Glutamatergic neuron (in vitro differentiated cells): ENCODE measurements at regions not wholly inside any gene's neighbourhood (a gene's known extent, or its start where the extent isn't known, plus 50 kb on each side); places are given as distances from the start of the nearest gene placed in this dataset.

Source experiments
- DNase-seq: peaks from one replicate; pipeline ENCODE4 v3.0.0; 2022
- H3K27ac Mint-ChIP-seq: one replicate; pipeline ENCODE4 v1.8.0; 2020; ENCODE audit warnings: mild to moderate bottlenecking, mixed read lengths, inconsistent platforms; ENCODE audit not compliant: unreplicated experiment
- H3K27me3 Mint-ChIP-seq: one replicate; pipeline ENCODE4 v1.8.0; 2020; ENCODE audit warnings: mild to moderate bottlenecking, moderate library complexity, mixed read lengths, inconsistent platforms; ENCODE audit not compliant: unreplicated experiment
- H3K36me3 Mint-ChIP-seq: one replicate; pipeline ENCODE4 v1.8.0; 2020; ENCODE audit warnings: mild to moderate bottlenecking, mixed read lengths, inconsistent platforms; ENCODE audit not compliant: unreplicated experiment
- H3K4me1 Mint-ChIP-seq: one replicate; pipeline ENCODE4 v1.8.0; 2020; ENCODE audit warnings: mild to moderate bottlenecking, low read depth, mixed read lengths, inconsistent platforms; ENCODE audit not compliant: unreplicated experiment
- H3K4me3 Mint-ChIP-seq: one replicate; pipeline ENCODE4 v1.8.0; 2020; ENCODE audit warnings: mild to moderate bottlenecking, mixed read lengths, inconsistent platforms; ENCODE audit not compliant: unreplicated experiment
- H3K9me3 Mint-ChIP-seq: one replicate; pipeline ENCODE4 v1.8.0; 2020; ENCODE audit warnings: mild to moderate bottlenecking, moderate library complexity, mixed read lengths, inconsistent platforms; ENCODE audit not compliant: unreplicated experiment
- TF ChIP-seq, protein P1 (sequence below): fragments of 200-600 bp; sonication (generic); IDR thresholded peaks from one replicate; pipeline ENCODE4 v1.5.0; 2021; ENCODE audit not compliant: partially characterized antibody, unreplicated experiment

DNA sequence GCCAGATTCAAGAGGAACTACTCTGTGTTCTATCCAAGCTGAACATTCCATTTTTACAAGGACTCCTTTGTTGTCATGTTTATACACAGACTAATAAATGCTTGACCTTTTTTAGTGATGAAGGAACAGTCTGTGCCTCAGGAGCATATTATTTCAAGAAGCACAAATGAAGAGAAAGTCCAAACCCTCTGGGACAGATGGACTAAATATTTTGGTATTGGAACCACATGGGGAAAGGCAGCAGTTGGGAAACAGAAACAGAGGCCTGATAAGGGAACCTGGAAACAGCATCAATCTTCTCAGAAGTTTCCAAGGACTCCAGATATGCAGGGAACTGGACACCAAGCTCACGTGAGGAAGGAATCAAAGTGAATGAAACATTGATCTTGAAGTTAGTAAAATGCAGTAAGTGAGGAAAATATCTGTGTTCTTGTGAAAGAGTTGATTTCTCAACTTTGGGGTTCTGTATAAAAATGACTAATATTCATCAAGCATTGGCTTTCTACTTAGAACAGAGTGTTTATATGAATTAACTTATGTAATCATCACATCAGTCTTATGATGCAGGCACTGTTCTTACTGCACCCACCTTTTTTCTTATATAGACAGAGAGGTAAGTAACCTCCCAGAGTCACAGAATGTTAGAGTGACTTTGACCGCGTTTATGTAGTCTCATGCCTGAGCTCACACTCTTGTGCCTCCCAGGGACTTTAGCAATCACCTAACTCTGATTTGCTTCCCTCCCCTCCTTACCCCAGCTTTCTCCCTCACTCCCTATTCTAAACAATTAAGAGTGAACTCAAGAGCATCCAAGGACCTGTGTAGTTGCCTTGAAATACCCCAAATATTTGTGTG is 148.9 kb upstream of the JADE1 start:
- no peaks in the 10 kb centered on the region for H3K4me1 Mint-ChIP-seq
- H3K9me3 Mint-ChIP-seq = peaks cover under 1% of the 10 kb centered on the region
- H3K36me3 Mint-ChIP-seq = no peaks in the 10 kb centered on the region
- H3K4me3 Mint-ChIP-seq = no peak overlapping the region
- no peak for DNase-seq
- no peak overlapping the region for H3K27ac Mint-ChIP-seq
- TF ChIP-seq, protein P1, sequence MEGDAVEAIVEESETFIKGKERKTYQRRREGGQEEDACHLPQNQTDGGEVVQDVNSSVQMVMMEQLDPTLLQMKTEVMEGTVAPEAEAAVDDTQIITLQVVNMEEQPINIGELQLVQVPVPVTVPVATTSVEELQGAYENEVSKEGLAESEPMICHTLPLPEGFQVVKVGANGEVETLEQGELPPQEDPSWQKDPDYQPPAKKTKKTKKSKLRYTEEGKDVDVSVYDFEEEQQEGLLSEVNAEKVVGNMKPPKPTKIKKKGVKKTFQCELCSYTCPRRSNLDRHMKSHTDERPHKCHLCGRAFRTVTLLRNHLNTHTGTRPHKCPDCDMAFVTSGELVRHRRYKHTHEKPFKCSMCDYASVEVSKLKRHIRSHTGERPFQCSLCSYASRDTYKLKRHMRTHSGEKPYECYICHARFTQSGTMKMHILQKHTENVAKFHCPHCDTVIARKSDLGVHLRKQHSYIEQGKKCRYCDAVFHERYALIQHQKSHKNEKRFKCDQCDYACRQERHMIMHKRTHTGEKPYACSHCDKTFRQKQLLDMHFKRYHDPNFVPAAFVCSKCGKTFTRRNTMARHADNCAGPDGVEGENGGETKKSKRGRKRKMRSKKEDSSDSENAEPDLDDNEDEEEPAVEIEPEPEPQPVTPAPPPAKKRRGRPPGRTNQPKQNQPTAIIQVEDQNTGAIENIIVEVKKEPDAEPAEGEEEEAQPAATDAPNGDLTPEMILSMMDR = no peak
- peaks cover 3% of the 10 kb centered on the region for H3K27me3 Mint-ChIP-seq

DNA sequence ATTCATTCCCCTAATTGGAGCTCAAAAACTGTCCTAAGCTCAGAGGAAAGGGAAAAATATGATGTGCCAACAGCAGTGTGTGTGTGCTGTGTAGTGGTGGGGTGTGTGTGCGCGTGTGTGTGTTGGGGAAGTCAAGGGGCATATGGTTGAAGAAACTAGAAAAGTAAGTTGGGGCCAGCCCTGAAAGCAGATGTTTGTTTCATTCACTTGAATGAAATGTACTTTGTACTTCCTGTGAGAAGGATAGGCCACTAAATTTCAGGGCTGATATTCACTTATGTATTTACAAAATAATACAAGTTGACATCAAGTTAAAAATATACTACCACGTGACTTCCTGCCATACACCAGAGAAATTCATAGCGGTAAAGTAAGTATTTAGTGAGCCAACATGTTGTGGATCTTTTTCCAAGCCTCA is 151.3 kb upstream of the JADE1 start:
- no peak for DNase-seq
- Mint-ChIP-seq H3K4me1 (peaks cover 8% of the 10 kb centered on the region), H3K36me3 (peaks cover 7% of the 10 kb centered on the region), H3K9me3 (peaks cover 2% of the 10 kb centered on the region), H3K4me3 (no peak overlapping the region), H3K27me3 (peaks cover 3% of the 10 kb centered on the region), H3K27ac (no peak overlapping the region)
- TF ChIP-seq, protein P1 = no peak

DNA sequence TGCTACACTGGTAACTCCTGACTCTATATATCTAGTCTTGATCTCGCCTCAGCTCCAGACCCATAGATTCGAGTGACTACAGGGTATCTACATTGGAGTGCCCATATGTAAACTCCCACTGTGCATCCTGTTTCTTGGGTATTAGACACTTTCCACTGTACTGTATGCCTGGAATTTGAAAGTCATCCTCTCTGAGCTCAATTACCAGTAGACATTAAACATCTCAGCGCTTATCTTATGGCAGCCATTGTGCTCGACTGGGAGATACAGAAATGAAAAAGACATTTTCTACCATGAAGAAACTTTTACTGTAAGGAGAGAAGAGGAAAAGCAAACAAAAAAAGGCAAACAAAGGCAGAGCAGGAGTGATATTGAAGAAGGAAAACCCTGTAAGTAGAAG is 151.9 kb upstream of the JADE1 start:
- Mint-ChIP-seq H3K9me3 (peaks cover 2% of the 10 kb centered on the region), H3K27me3 (peaks cover 3% of the 10 kb centered on the region), H3K4me3 (no peak overlapping the region), H3K36me3 (peaks cover 7% of the 10 kb centered on the region), H3K27ac (no peak overlapping the region), H3K4me1 (peaks cover 8% of the 10 kb centered on the region)
- TF ChIP-seq, protein P1 = no peak
- DNase-seq = no peak

DNA sequence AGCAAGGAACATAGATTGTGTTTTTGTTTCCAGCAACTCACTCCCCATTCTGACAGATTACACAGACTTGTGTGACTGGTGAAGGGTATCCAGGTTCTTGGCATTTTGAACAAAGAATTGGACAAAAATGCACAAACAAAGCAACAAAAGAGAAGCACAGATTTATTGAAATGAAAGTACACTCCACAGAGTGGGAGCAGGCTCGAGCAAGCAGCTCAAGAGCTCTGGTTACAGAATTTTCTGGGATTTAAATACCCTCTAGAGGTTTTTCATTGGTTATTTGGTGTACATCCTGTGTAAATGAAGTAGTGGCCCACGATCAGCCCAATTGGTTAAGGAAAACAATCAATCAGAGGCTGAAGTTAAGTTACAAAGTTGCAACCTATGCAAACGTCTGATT is 155.0 kb upstream of the JADE1 start:
- peaks cover 3% of the 10 kb centered on the region for H3K27me3 Mint-ChIP-seq
- H3K4me3 Mint-ChIP-seq = no peak overlapping the region
- H3K9me3 Mint-ChIP-seq = peaks cover 2% of the 10 kb centered on the region
- H3K36me3 Mint-ChIP-seq = peaks cover 7% of the 10 kb centered on the region
- DNase-seq = no peak
- H3K27ac Mint-ChIP-seq = peak overlapping the region; percentile 90
- TF ChIP-seq, protein P1 = no peak
- peaks cover 8% of the 10 kb centered on the region for H3K4me1 Mint-ChIP-seq
